ENCODE measurements at regions not wholly inside any gene's neighbourhood (a gene's known extent, or its start where the extent isn't known, plus 50 kb on each side); places are given as distances from the start of the nearest gene placed in this dataset.

GRCh38 chrX:96438803-96439202, 245.8 kb upstream of the DIAPH2 start:
- H3K4ac ChIP-seq (replicated peaks; ENCODE audit: insufficient read length, low read depth, low read length), result no peak overlapping the region
- H2AFZ ChIP-seq (ENCODE audit: low read length), result no peak overlapping the region
- H3K27me3 ChIP-seq (replicated peaks in 1 of 4; ENCODE audit: control insufficient read depth in 3 of 4, extremely low read depth in 1 of 4, insufficient read depth in 3 of 4, low read length in 3 of 4), result no peaks in the 10 kb centered on the region
- no peak overlapping the region for H3K56ac ChIP-seq (replicated peaks; ENCODE audit: insufficient read length, low read depth, low read length)
- no peak overlapping the region for H4K8ac ChIP-seq (ENCODE audit: extremely low read depth, insufficient read depth, low read length)
- H2BK15ac ChIP-seq (ENCODE audit: low read length), result no peak overlapping the region
- H4K20me1 ChIP-seq (replicated peaks in 1 of 2; ENCODE audit: control insufficient read depth in 1 of 2, insufficient read depth in 2 of 2, low read length in 2 of 2), result no peaks in the 10 kb centered on the region
- no peak overlapping the region for H3K9ac ChIP-seq (replicated peaks in 1 of 4; ENCODE audit: extremely low read depth in 1 of 4, low read depth in 3 of 4, low read length in 3 of 4)
- H3K9me3 ChIP-seq (ENCODE audit: insufficient read depth in 2 of 2, low read depth in 1 of 2, low read length in 1 of 2), result no peaks in the 10 kb centered on the region
- no peaks in the 10 kb centered on the region for H3K23me2 ChIP-seq (ENCODE audit: low read depth, low read length)
- TF ChIP-seq CREB1 (IDR thresholded peaks at IDR 0.05) (no peak), CEBPB (IDR thresholded peaks at IDR 0.05; ENCODE audit: low read depth, low read length) (no peak)
- TF ChIP-seq, protein P1, sequence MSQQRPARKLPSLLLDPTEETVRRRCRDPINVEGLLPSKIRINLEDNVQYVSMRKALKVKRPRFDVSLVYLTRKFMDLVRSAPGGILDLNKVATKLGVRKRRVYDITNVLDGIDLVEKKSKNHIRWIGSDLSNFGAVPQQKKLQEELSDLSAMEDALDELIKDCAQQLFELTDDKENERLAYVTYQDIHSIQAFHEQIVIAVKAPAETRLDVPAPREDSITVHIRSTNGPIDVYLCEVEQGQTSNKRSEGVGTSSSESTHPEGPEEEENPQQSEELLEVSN (IDR thresholded peaks at IDR 0.05), result no peak
- no peaks in the 10 kb centered on the region for H3K36me3 ChIP-seq (ENCODE audit: control insufficient read depth in 2 of 4, insufficient read depth in 4 of 4, low read length in 3 of 4)
- H4K5ac ChIP-seq (ENCODE audit: insufficient read length, low read depth, low read length), result no peak overlapping the region
- no peak overlapping the region for H3K4me2 ChIP-seq (ENCODE audit: insufficient read depth in 1 of 2, low read depth in 2 of 2, low read length in 2 of 2)
- FAIRE-seq (no peak), DNase-seq (ENCODE audit: low read depth in 1 of 2, low spot score in 2 of 2) (no peak)
- no peak overlapping the region for H2BK5ac ChIP-seq (ENCODE audit: low read depth, low read length)
- no peak overlapping the region for H2BK120ac ChIP-seq (replicated peaks; ENCODE audit: low read depth, low read length)
- H2AK5ac ChIP-seq (ENCODE audit: low read depth, low read length), result no peak overlapping the region
- no peak overlapping the region for H2BK12ac ChIP-seq (ENCODE audit: low read depth, low read length)
- no peak overlapping the region for H3K23ac ChIP-seq (ENCODE audit: insufficient read length)
- no peak overlapping the region for H3K18ac ChIP-seq (ENCODE audit: extremely low read depth, low read length)
- no CpG with 5 or more reads among the region's 1 CpG for WGBS, 2 experiments (ENCODE audit: extremely low coverage in 1 of 2, insufficient coverage in 1 of 2, insufficient read length in 1 of 2, insufficient replicate concordance in 2 of 2, low coverage in 1 of 2, low lambda C conversion rate in 2 of 2, missing lambda C conversion rate in 1 of 2)
- ChIA-PET POLR2A (ENCODE audit: partially characterized antibody) (no interaction called here), CTCF (ENCODE audit: partially characterized antibody) (no interaction called here)
- H3K14ac ChIP-seq (ENCODE audit: insufficient read length), result no peak overlapping the region
- no peak overlapping the region for H3K4me3 ChIP-seq (ENCODE audit: extremely low read depth in 1 of 4, insufficient read depth in 2 of 4, low read depth in 3 of 4, low read length in 4 of 4)
- no peaks in the 10 kb centered on the region for H3K4me1 ChIP-seq (replicated peaks in 1 of 4; ENCODE audit: control insufficient read depth in 3 of 4, insufficient read depth in 4 of 4, low read length in 3 of 4)
- H4K91ac ChIP-seq (replicated peaks; ENCODE audit: insufficient read length, low read length), result no peak overlapping the region
- H3K79me1 ChIP-seq (ENCODE audit: low read depth, low read length), result no peaks in the 10 kb centered on the region
- H3K79me2 ChIP-seq (ENCODE audit: control insufficient read depth in 1 of 2, insufficient read depth in 2 of 2, low read length in 2 of 2), result no peaks in the 10 kb centered on the region
- H2BK20ac ChIP-seq (ENCODE audit: low read length), result no peak overlapping the region
- no peak overlapping the region for H3K27ac ChIP-seq (ENCODE audit: low read depth, low read length)
